ENCODE measurements at regions not wholly inside any gene's neighbourhood (a gene's known extent, or its start where the extent isn't known, plus 50 kb on each side); places are given as distances from the start of the nearest gene placed in this dataset.

- ChIA-PET POLR2A (no interaction called here), CTCF (no interaction called here), RAD21 (ENCODE audit: low non-redundant PET in 1 of 2, low total read pairs in 2 of 2, uncharacterized antibody in 2 of 2, unreplicated experiment in 2 of 2) (no interaction called here)
- Histone ChIP-seq H3K4me2 (ENCODE audit: low read length) (no peak overlapping the region), H3K4me3 (replicated peaks in 1 of 2; ENCODE audit: low read depth in 1 of 2, low read length in 2 of 2) (no peak overlapping the region), H3K27me3 (ENCODE audit: insufficient read depth, low read length) (peaks cover 12% of the 10 kb centered on the region), H3K79me2 (ENCODE audit: insufficient read depth, low read length) (no peaks in the 10 kb centered on the region), H3K4me1 (ENCODE audit: control insufficient read depth in 1 of 2, insufficient read depth in 2 of 2, low read length in 2 of 2) (no peaks in the 10 kb centered on the region), H2AFZ (ENCODE audit: low read depth, low read length, poor library complexity, severe bottlenecking) (no peak overlapping the region), H3K9ac (ENCODE audit: low read length) (no peak overlapping the region), H3K36me3 (ENCODE audit: control insufficient read depth in 1 of 2, insufficient read depth in 2 of 2, low read length in 2 of 2) (no peaks in the 10 kb centered on the region), H3K9me3 (ENCODE audit: control insufficient read depth in 1 of 2, insufficient read depth in 1 of 2, low read depth in 1 of 2, low read length in 2 of 2) (no peaks in the 10 kb centered on the region), H4K20me1 (ENCODE audit: insufficient read depth) (no peaks in the 10 kb centered on the region), H3K27ac (ENCODE audit: low read depth, low read length) (no peak overlapping the region), H3K9me2 (ENCODE audit: insufficient read depth) (no peaks in the 10 kb centered on the region)
- no peak for DNase-seq (ENCODE audit: low read depth, low spot score)
- TF ChIP-seq ZFX (IDR thresholded peaks at IDR 0.05) (no peak), ELF1 (IDR thresholded peaks at IDR 0.05; ENCODE audit: borderline replicate concordance, low read depth) (no peak), SP1 (IDR thresholded peaks at IDR 0.05; ENCODE audit: low read depth) (no peak), FOSL1 (IDR thresholded peaks at IDR 0.05; ENCODE audit: low read depth) (no peak), RAD21 (IDR thresholded peaks at IDR 0.05; ENCODE audit: low read depth) (no peak), TCF7L2 (IDR thresholded peaks at IDR 0.05; ENCODE audit: borderline replicate concordance, extremely low read depth, insufficient read depth, insufficient read length) (no peak), SIN3A (IDR thresholded peaks at IDR 0.05; ENCODE audit: low read depth) (no peak), CTCF (IDR thresholded peaks at IDR 0.05 in 2 of 3, conservative IDR thresholded peaks at IDR 0.05 in 1 of 3; ENCODE audit: borderline replicate concordance in 1 of 3, insufficient read depth in 1 of 3, low read depth in 2 of 3, low read length in 2 of 3) (no peak), POLR2A (IDR thresholded peaks at IDR 0.05; ENCODE audit: borderline replicate concordance, extremely low read depth, insufficient read depth, insufficient read length) (no peak), CEBPB (IDR thresholded peaks at IDR 0.05; ENCODE audit: low read depth) (no peak)
- intact Hi-C loops (cut with micrococcal nuclease) = no loop called here
- BruUV-seq (replicated peaks) = no TSS peak
- no peak for ATAC-seq
Observed at GRCh38 chr7:25348104-25348503, 119.8 kb upstream of the NPVF start.

Data from HCT116 (cell line).